ENCODE measurements at regions not wholly inside any gene's neighbourhood (a gene's known extent, or its start where the extent isn't known, plus 50 kb on each side); places are given as distances from the start of the nearest gene placed in this dataset.

GRCh38 chr4:12538162-12538561 is 946.0 kb downstream of the RAB28 start:
- TF ChIP-seq EZH2 (IDR thresholded peaks at IDR 0.05; ENCODE audit: low read length) (no peak), CTCF (optimal IDR thresholded peaks at IDR 0.05 in 1 of 3, IDR thresholded peaks at IDR 0.05 in 1 of 3, conservative IDR thresholded peaks at IDR 0.05 in 1 of 3; ENCODE audit: extremely low read depth in 1 of 3, insufficient read depth in 2 of 3, low read length in 3 of 3) (no peak)

All from keratinocyte (primary cell).